HG03342 (cell line): ENCODE measurements at regions not wholly inside any gene's neighbourhood (a gene's known extent, or its start where the extent isn't known, plus 50 kb on each side); places are given as distances from the start of the nearest gene placed in this dataset.

Source experiments
- ATAC-seq: cut with Tn5 transposase; IDR thresholded peaks from one replicate; pipeline ENCODE4 v1.9.1; 2021; ENCODE audit warnings: mild to moderate bottlenecking, moderate library complexity; ENCODE audit not compliant: unreplicated experiment

GRCh38 chr5:17690473-17690872 is 56.2 kb downstream of the TAF11L14 start:
- ATAC-seq, result no peak

- ATAC-seq, result no peak
Measured at GRCh38 chr5:17691762-17692161, 57.5 kb downstream of the TAF11L14 start.

DNA sequence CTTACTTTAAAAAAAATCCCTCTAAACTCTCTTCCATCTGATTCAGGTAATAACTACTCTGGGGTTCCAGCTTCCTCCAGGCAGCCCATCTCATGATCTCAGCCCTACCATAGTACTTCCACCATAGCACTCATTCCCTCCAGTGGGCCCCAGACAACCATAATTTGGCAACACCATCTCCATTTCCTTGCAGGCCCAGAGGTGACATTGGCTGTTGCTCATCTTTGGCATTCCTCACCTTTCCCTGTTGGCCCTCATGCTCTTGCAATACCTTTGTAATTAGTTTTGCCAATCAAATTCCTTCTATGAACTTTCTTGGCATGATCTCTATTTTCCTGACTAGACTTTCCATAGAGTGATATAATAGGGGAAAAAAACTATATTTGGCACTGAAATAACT is 60.1 kb downstream of the TAF11L14 start:
- no peak for ATAC-seq

- ATAC-seq, result no peak
Measured at GRCh38 chr5:17694914-17695313, 60.7 kb downstream of the TAF11L14 start.

DNA sequence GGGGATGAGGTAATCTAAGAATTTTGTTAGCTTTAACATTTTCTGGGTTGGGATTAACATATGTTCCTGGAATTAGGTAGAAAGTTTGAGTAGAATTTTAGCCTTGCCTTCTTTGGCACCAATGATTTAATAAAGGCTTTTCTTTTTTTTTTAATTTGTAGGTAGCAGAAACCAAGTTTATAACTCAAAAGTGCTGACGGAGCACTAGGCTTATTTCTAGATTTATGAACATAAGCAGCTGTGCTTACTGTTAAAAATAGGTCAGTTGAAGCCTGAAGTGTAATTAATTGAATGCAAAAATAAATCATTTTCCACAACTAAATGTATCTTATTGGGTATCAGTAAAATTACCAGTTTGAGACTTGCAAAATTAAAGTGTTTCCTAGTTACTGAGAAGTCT is 62.4 kb downstream of the TAF11L14 start:
- no peak for ATAC-seq

DNA sequence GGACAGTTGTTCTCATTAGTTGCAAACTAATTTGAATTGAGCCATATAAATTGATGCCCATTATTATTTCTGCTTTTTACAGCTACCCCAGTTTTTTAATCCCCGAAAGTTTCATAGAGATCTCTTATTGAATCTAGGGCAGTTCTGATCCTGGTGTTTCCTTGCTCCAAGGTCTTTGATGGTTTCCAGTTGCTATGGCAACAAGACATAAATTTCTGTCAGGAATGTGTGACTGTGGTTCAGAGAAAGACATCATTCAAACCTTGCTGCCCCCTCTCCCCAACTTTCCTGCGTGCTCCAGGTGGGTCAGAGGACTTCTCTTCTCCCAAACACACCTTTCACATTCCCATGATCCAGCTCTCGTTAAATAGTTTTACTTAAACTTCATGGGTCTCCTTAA is 63.4 kb downstream of the TAF11L14 start:
- ATAC-seq, result no peak

DNA sequence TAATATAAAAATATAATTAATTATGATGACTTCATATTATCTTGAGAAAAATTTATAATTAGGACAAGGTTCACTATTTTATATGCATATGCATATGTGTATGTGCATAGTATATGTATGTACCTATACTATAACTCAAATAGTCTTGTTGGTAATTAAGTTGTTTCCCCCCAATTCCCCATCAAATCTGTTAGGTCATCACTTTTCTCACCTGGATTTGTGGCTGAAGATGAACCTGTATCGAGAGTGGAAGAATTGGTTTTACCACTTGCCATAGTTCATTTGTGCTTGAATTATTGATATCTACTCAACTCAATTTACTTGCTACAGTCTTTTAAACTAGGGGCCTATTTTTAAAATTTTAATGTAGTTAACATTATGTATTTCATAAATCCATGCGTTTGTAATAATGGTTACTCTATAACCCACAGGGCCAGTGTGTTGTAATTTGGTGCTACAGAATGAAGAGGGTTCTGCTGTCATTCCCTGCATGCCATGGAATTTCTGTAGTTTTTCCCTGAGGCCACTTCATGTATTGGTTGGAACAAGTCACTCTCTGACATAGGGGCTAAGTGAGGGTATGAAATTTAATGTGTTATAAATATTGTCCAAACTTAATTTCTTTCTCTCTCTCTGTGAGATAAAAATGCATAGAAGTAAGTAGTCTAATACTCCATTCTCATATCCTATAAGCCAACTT is 74.9 kb downstream of the TAF11L14 start:
- ATAC-seq, result no peak

- no peak for ATAC-seq
Measured at GRCh38 chr5:17713301-17713700, 79.0 kb downstream of the TAF11L14 start.

DNA sequence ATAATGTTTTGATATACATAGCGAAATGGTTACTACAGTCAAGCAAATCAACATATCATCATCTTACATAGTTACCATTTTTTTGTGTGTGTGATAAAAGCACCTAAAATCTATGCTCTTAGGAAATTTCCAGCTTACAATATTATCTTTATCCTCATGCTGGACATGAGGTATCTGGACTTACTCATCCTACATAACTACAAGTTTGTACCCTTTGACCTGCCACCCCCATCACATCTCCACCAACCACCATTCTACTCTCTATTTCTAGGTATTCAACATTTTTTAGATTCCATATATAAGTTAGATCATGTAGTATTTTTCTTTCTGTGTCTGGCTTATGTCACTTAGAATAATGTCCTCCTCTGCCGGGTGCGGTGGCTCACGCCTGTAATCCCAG is 79.9 kb downstream of the TAF11L14 start:
- no peak for ATAC-seq

GRCh38 chr5:17719592-17719991 is 85.3 kb downstream of the TAF11L14 start:
- no peak for ATAC-seq

- ATAC-seq, result no peak
Measured at GRCh38 chr5:17720071-17720470, 85.8 kb downstream of the TAF11L14 start.

GRCh38 chr5:17723876-17724275 is 89.6 kb downstream of the TAF11L14 start:
- no peak for ATAC-seq

DNA sequence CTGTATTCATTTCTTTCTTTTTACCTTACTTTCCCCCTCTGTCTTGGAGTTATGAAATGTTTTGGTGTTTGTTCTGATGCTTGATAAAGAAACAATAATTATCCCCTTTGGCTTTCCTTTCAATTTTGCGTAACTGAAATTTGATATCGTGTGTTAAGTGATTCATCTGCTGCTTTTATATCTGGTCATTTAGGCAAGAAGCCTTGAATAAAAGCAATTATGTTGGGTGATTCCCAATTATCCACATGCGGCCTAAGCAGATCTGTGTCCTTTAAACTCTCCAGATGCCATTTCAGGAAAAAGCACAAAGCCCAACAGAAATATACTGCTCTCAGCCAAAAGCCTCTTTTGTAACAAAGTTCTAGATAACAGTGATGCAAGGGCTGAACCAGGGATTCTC is 92.8 kb downstream of the TAF11L14 start:
- ATAC-seq, result no peak

DNA sequence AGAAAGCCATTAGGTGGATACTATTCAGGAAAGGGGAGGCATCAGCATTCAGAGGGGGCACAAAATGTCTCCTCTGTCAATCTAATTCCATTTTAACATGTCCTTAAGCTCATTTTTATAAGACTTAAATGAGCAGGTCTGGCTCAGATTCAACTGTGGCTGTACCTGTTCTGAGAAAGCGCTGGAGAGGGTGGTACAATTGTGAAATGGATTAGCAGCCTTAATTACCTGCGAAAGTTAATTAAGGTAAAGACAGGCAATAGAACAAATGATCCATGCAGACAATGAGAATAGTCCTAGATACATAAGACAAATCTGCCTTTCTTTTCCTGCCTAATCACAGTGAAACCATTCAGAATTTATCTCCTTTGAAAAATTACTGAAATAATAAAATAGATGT is 96.2 kb downstream of the TAF11L14 start:
- ATAC-seq, result no peak

- ATAC-seq, result no peak
Measured at GRCh38 chr5:17732351-17732923, 98.2 kb downstream of the TAF11L14 start.

- no peak for ATAC-seq
Measured at GRCh38 chr5:17734011-17734410, 99.8 kb downstream of the TAF11L14 start.

GRCh38 chr5:17735761-17736160 is 101.5 kb downstream of the TAF11L14 start:
- ATAC-seq, result no peak

GRCh38 chr5:17737092-17737491 is 102.8 kb downstream of the TAF11L14 start:
- ATAC-seq, result no peak

- no peak for ATAC-seq
Measured at GRCh38 chr5:17738446-17738845, 104.2 kb downstream of the TAF11L14 start.

DNA sequence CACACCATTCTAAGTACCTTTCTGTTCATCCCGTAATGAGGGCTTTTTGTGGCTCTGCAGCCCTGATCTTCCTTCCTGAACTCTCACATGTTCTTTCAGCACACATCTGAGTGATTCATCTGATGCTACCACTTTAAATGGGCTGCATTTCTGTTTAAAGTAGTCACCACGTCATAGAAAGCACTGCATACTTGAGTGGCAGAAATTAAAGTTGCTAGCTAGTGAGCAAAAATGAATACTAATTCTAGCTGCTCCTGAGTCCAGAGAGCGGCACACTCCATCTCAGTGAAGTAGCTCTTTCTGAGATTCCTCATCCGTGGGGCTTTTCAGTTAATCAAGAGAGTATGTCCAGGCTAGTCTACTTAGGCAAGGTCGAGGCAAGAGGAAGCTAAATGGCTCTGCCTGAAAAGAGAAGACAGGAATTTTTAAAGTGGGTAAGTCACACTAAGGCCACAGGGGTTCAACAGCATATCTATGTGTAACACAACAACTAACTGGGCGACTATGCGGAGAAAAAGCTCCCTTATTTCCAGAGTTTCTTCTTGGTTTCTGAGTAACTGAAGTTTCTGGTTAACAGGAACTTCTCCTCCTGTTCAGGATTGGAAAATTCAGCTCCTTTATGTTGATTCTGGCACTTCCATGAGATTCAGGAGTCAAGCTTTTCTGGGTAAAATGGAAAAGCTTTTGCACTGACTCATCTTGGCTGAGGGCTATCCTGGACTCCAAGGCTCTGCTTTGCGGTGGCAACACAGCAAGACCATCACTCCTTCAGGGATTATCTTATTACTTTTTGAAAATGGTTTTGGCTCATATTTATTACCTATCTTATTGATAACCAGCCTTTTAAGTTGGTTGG is 109.5 kb downstream of the TAF11L14 start:
- ATAC-seq, result no peak

GRCh38 chr5:17748201-17748600 is 113.9 kb downstream of the TAF11L14 start:
- ATAC-seq, result no peak

GRCh38 chr5:17748941-17749340 is 114.7 kb downstream of the TAF11L14 start:
- no peak for ATAC-seq
